ENCODE measurements at regions not wholly inside any gene's neighbourhood (a gene's known extent, or its start where the extent isn't known, plus 50 kb on each side); places are given as distances from the start of the nearest gene placed in this dataset.

DNA sequence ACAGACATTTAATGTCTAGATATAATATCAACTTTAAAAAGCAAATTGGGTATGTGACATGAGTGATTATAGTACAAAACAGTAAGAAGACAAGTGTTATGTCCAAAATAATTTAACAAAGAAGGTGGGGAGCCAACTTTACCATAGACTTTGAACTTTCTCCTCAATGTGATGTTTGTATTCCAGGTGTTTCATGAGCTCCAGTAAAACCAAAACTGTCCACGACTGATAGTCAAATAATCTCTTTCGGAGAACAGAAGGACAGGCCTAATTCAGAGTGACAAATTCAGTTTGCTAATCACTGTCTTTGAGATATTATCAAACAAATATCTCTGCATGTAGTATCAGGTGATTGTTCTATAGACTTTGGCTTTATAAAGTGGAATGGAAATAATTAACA is 1112.6 kb downstream of the SLC6A15 start:
- TF ChIP-seq POLR2A (IDR thresholded peaks at IDR 0.05; ENCODE audit: low read depth, low read length): no peak
- no peak for TF ChIP-seq POLR2AphosphoS5 (IDR thresholded peaks at IDR 0.05; ENCODE audit: low read depth, low read length)
- TF ChIP-seq TAF1 (IDR thresholded peaks at IDR 0.05; ENCODE audit: borderline replicate concordance, low read depth, low read length): no peak
